NCI-H2081 (cell line): ENCODE measurements at regions not wholly inside any gene's neighbourhood (a gene's known extent, or its start where the extent isn't known, plus 50 kb on each side); places are given as distances from the start of the nearest gene placed in this dataset.
"Not testable (repeated sequence)": the region's sequence is repeated elsewhere in the genome, so short reads cannot be mapped to it uniquely, and the experiment has no call there.

Source experiments
- DNase-seq, 2 experiments: peaks; one replicate each; lab custom pipeline; 2025; lab: John Stamatoyannopoulos, UW

DNA sequence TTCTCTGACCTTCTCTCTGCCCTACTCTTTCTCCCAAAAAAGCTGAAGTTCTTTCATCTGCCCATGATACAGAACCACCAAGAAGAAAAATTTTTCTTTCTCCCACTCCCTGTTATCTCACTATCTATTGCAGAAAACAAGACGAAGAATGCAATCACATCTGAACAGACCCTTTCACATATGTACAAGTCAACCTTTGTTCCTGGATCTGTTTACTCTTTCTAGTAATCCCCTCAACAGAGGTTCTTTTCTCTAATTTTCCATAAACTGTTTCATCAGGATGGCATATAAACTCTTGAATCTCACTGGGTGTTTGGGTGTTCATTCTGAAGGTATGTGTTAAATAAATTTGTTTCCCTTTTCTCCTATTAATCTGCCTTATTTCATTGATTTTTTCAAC, 1262.7 kb upstream of the NRXN1 start:
- no peak for DNase-seq

DNA sequence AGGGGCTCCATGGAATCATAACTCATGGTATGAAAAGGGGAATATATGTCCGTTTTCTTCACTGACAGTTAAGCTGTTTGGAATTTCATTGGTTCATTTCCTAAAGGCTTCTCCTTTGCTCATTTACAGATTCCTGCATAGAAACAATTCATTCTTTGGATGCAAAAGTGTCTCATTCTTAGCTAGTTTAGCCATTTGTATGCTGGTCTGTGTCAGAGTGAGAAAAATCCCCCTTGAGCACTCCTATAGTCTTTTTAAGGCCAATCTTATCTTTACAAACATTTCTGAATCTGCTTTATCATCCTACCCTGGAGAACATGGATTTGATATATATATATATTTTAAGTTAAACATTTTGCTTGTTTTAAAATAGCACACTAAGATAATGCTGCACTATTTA, 1260.9 kb upstream of the NRXN1 start:
- DNase-seq, result no peak

- no peak for DNase-seq
Measured at GRCh38 chr2:52289741-52290140, 1257.8 kb upstream of the NRXN1 start.

GRCh38 chr2:52288596-52288995, 1256.7 kb upstream of the NRXN1 start:
- DNase-seq, result no peak

- no peak for DNase-seq
Measured at GRCh38 chr2:52269696-52270485, 1238.0 kb upstream of the NRXN1 start.

GRCh38 chr2:52264911-52265310, 1233.0 kb upstream of the NRXN1 start:
- no peak for DNase-seq

DNA sequence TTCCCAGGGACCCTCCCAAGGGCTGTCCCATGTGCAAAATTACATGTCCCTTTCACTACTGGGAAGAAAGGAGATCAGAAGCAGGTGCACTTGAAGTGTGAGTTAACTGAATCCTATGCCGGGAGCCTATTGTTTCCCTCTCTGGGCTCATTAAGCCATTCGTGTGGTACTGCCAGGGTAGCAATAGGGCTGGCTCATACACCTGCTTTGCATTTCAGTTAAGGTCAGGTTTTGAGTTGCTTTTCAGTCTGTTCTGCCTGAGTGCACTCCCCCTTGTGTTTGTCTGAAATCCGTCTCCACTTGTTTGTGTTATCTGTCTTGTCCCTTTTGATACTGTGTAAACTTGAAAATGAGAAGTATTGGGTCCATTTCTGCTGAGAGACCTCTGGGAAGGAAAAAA, 1232.6 kb upstream of the NRXN1 start:
- peak; percentile 40 to 75 for DNase-seq

GRCh38 chr2:52260904-52261303, 1229.0 kb upstream of the NRXN1 start:
- DNase-seq, result peak; percentile 17 to 62

GRCh38 chr2:52258967-52259366, 1227.0 kb upstream of the NRXN1 start:
- DNase-seq, result not testable (repeated sequence)

GRCh38 chr2:52258038-52258437, 1226.1 kb upstream of the NRXN1 start:
- no peak for DNase-seq

GRCh38 chr2:52253416-52253980, 1221.6 kb upstream of the NRXN1 start:
- no peak for DNase-seq

DNA sequence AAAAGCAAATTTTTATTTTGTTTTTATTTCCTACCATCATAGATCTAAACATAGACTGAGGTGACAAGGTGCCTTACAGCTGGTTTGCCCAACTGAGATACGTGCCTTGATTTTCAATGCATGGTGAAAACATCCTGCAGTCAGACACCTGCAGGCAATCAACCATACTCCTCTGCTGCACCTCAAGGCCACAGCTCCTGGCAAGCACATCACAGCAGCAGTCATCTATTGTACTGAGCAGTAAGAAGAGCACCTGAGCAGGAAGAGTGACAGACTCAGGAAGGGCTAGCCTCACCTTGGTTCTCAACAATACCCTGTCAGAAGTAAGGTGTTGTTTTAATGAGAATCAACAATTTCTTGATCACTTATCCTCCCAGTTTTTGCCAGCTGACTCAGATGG, 1206.8 kb upstream of the NRXN1 start:
- no peak for DNase-seq

GRCh38 chr2:52222128-52222527, 1190.2 kb upstream of the NRXN1 start:
- peak in 1 of 2 experiments; percentile 15 for DNase-seq

GRCh38 chr2:52220393-52220792, 1188.5 kb upstream of the NRXN1 start:
- peak; percentile 55 to 73 for DNase-seq

- DNase-seq, result no peak
Measured at GRCh38 chr2:52210611-52211010, 1178.7 kb upstream of the NRXN1 start.

DNA sequence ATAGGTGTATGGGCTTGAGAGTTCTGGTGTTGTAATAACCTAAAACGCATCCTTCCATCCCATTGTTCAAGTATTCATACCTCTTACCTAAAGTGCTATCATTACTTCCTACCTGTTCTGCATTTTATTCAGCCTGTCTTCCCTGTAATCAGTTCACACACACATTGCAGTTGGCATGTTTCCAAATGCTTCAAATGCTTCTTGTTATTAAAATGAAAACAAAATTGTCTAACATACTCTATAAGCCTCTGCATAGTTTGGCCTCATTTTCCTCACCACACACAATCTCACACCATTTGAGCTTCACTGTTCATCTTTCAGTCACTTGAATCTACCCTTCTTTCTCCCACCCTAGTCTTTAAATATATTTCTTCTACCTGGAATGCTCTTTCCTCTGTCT, 1178.2 kb upstream of the NRXN1 start:
- no peak for DNase-seq

DNA sequence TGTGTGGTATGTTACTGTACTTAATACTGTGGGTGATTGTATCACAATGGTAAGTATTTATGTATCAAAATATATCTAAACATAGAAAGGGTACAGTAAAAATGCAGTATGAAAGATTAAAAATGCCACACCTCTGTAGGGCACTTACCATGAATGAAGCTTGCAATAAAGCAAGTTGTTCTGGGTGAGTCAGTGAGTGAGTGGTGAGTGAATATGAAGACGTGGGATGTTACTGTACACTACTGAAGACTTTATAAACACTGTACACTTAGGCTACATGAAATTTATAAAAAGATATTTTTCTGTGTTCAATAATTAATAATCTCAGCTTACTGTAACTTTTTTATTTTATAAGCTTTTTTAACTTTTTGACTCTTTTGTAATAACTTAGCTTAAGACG, 1162.4 kb upstream of the NRXN1 start:
- no peak for DNase-seq

- DNase-seq, result no peak
Measured at GRCh38 chr2:52193804-52194203, 1161.9 kb upstream of the NRXN1 start.

GRCh38 chr2:52192656-52193055, 1160.7 kb upstream of the NRXN1 start:
- DNase-seq, result no peak

DNA sequence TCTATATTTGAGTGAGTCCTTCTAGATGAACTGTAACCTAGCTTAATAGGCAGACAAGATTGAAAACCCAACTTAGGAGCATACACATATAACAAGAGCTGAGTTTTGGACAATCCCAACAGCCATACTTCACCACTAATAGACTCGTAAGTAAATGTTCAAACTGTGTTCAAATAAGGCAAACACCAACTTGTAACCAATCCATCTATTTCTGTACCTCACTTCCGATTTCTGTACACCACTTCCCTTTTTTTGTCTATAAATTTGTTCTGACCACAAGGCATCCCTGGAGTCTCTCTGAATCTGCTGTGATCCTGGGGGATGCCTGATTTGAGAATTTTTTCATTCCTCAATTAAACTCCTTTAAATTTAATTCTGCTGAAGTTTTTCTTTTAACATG, 1149.1 kb upstream of the NRXN1 start:
- no peak for DNase-seq

GRCh38 chr2:52178845-52179244, 1146.9 kb upstream of the NRXN1 start:
- no peak for DNase-seq

GRCh38 chr2:52145005-52145404, 1113.1 kb upstream of the NRXN1 start:
- DNase-seq, result no peak

DNA sequence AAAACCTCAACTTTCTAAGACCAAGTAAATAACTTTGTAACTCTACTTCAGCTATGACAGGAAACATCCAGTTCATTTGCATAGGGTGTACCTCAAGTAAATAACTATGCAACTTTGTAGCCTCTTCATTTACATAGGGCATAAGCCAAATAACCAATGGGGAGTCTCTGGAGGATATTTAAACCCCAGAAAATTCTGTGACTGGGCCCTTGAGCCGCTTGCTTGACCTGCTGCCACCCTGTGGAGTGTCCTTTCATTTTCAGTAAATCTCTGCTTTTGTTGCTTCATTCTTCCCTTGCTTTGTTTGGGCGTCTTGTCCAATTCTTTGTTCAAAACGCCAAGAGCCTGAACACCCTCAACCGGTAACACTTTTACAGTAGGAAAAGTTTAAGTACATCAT, 1112.7 kb upstream of the NRXN1 start:
- no peak for DNase-seq

GRCh38 chr2:52141076-52141475, 1109.1 kb upstream of the NRXN1 start:
- DNase-seq, result no peak
